NCI-H2029 treated with DMSO at 0.1 percent for 48 hours (cell line): ENCODE measurements at regions not wholly inside any gene's neighbourhood (a gene's known extent, or its start where the extent isn't known, plus 50 kb on each side); places are given as distances from the start of the nearest gene placed in this dataset.

Source experiments
- DNase-seq: peaks from one replicate; lab custom pipeline; 2025; lab: John Stamatoyannopoulos, UW

DNA sequence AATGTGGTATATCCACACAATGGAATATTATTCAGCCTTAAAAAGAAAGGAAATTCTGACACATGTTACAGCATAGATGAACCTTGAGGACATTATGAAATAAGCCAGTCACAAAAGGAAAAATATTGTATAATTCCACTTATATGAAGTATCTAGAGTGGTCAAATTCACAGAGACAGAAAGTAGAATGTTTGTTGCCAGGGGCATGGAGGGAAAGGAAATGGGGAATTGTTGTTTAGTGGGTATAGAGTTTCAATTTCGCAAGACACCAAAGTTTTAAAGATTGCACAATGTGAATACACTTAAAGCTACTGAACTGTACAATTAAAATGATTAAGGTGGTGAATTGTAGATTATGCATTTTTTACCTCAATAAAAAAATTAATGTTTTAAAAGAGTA lies 92.9 kb downstream of the TXNL1 start:
- no peak for DNase-seq

DNA sequence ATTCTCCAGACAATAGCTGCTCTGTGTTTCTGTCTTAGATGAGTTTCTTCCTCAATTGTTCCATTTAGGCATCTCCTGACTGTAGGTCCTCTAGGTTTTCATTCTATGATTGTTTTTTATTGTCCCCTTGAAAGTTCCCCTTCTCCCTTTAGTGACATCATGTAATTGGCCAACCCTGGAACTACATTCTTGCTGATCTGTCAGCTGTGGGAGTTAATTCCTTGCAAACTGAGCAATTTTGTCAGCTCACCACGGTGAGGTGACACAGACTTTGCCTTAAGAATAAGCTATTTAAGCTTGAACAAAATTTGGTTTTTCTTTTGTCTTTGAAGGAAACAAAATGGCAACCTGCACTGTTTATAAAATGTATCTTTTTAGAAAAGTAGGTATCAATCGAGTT lies 95.9 kb downstream of the TXNL1 start:
- no peak for DNase-seq

DNA sequence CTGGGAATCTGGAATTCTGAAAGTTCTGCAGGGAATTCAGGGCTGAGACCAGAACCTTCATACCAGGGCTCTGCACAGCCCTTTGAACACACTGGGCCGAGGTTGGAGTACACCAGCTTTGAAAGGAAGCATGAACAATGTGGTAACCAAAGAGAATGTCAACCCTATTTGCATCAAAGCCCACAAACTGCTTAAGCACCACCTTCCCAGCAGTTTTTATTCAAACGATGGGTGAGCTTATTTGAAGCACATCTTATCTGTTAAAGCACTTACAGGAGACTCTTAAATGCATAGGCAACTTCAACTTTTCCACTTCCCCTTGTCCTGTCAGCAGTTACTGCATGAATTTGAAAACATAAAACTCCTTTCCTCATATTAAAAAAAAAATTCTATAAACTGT lies 96.6 kb downstream of the TXNL1 start:
- no peak for DNase-seq

DNA sequence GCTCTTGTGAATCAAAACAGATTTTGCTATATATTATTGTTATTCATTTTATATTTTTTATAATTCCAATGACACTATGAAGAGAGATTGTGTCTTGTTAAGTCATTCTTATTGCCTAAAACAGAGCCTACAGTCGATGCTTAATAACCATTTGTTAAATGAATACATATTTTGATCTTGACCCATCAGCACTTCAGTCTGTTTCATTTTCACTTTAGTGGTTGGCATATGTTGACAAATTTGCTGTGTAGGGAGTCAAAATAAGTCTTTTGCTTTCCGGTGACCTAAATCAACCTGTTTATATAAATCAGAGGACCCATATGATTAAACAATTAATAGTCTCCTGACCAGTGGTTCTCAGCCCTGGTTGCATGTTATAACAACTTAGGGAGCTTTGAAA lies 97.1 kb downstream of the TXNL1 start:
- no peak for DNase-seq

DNA sequence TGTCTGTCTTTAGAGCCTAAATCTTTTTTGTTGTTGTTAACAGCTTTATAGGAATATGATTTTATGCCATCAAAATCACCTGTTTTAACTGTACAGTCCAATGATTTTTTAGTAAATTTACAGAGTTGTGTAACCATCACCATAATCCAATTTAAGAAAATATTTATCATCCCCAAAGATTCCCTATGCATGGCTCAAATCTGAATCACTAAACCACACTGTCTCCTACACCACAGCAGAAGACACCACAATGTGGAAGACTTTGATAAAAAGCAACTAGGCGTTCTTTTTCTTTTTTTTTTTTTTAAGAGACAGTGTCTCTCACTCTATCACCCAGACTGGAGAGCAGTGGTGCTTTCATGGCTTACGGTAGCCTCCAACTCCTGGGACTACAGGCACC lies 99.6 kb downstream of the TXNL1 start:
- no peak for DNase-seq

DNA sequence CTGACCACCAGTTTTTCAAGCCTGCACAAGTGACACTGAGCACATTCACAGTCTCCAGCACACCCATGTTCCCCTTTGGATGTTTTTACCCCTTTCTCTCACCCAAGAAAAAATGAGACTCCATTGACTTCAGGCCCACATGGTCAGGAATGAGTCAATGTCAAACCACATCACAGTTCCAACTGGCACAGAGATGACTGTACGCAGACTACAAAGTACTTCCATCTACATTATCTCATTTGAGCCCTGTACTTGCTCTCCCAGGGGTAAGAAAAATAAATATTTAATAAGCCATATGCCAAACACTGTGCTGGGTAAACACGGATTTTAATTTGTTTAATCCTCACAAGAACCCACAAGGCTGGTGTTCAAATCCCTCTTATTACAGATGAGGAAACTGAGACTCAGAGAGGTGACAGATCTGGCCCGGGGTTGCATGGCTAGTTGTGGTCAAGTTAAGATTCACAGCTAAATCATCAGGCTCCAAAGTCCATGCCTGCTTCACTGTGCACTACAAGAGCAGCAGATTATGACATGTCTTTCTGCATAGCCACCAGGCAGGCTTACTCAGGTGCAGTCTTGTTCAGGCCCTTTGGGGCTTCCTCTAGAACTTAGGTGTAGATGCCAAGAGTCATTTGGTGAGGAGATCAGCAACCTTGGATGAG lies 106.1 kb downstream of the TXNL1 start:
- no peak for DNase-seq

DNA sequence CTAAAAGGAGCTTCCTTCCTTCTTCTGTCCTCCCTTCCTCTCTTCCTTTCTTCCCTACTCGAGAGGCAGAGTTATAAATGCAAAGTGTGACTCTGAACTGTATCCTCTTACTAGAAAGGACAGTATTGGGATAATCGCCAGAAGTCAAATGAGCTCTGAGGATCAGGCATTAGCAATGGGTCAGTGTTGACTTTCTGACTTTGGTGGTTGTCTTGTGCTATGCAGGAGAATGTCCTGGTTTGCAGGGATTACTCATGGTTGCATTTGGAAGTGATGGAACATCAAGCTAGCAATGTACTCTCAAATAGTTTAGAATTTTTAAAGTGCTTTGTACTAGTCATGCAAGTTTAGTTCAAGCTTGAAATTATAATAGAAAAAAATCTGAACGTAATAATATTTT lies 115.6 kb downstream of the TXNL1 start:
- DNase-seq, result no peak

DNA sequence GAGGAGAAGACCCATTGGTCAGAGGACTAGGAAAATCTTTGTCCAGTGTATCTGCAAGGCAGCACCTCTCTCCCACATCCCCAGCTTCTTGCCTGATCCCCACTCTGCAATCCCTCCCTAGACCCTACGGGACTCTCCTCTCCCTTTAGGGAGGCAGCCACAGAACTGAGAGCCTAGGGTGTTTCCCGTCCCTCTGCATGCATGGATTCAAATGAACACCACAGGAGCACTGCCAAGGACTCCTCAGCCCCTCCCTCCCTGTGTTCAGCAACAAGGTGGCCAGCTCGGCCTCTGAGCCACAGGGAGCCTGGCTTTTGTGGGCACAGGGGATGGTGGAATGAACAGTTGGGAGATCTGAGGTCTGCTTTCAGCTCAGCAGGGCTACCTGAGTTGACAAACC lies 117.1 kb downstream of the TXNL1 start:
- no peak for DNase-seq

DNA sequence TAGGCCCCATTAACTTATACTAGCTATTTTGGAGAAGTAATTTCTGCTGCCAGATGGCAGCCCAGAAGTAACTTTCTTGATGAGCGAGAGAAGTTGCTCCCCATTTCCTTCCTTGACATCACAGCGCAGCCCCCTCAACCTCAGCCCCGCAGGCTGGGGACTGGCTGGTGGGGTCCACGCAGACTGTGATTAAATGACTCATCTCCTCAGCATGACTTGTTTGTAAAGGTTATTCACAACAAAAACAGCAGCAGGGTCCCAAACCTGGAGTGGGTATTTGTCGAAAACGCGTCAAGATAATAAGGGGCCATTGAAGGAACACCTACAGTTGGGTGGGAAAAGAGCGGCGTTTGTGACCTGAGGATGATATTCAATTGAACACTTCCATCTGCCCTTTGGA lies 120.6 kb downstream of the TXNL1 start:
- no peak for DNase-seq

DNA sequence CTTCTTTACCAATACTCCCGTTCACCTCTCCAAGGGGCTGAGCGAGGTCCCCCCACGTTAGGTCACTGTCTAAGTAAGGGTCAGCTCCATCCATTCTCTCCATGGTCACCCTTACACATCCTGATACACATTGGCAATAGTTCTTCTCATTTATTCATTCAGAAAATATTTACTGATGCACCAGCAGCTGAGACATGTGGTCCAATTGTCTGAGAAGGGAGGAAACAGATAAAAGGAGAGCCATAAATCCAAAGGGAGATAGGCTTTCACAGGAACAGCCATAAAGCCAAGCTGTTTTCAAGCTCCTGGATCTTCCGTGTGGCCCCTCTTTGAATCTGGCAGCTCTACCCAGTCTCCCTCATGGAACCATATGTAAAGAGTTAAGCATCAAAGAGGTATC lies 121.2 kb downstream of the TXNL1 start:
- no peak for DNase-seq

DNA sequence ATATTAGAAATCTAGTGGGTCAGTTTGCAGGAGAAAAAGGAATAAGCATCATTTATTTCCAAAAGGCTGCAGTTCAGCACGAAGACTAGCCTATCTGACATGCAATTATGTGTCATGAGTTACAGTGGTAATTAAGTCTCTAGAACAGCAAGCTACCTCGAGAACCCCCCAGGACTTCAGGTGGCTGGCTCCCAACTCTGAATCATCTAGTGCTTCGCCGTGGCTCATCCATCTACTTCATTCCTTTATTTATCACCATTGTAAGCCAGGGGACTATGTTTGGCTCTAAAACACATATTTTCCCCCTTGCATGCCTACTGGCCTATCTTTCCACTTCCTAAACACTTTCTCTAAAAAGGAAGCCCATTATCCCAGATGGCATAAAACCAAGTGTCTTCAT lies 121.6 kb downstream of the TXNL1 start:
- DNase-seq, result no peak

DNA sequence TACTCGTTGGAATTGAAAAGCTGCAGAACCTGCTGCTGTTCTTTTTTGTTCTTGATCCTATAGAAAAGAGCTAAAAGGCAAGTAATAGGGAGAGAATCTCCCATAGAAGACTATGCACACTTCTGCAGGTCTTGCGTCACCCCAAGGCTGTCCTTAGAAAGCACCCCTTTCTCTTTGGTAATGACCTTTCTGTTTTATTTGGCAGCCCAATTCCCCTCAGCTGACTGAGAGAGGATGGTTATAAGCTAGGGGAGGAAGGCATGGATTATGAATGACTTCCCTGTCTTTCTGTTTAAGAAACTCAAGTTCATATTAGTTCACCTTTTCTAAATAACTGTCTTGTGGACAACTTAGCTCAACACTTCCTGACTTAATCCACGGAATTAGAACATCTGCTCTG lies 122.9 kb downstream of the TXNL1 start:
- DNase-seq, result no peak

DNA sequence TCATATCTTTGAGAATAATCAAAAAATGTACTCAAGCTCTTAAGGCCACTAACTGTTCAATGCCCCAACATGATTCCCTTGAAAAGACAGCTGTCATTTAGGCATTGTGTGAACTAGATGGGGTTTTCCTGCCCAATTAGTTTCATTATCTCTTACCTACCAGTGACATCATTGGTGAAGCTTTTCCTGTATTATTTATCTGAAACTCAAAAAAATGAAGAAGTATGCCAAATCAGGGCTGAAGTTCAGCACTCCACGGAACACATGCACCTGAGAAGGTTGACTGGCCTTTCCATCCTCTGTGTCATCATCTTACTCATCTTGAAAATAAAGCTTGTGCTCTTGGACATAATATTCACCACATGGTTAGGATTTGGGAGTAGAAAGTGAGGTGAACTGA lies 126.4 kb downstream of the TXNL1 start:
- DNase-seq, result no peak

DNA sequence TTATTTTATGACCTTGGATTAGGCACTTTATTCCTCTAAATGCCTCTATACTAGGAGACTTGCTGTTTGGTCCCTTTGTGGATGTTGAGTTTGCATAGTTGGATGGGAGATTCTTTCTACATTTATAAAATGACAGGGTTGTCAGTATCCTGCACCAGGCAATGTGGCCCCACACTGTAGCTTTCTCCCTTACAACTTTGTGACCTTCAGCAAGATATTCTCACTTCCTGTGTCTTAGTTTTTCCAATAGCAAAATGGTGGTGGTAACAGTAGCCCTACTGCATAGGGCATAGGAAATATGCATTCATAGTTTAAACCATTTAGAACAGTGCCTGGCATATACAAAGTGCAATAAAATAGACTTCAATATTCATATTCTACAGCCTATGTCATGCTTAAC lies 128.3 kb downstream of the TXNL1 start:
- no peak for DNase-seq

DNA sequence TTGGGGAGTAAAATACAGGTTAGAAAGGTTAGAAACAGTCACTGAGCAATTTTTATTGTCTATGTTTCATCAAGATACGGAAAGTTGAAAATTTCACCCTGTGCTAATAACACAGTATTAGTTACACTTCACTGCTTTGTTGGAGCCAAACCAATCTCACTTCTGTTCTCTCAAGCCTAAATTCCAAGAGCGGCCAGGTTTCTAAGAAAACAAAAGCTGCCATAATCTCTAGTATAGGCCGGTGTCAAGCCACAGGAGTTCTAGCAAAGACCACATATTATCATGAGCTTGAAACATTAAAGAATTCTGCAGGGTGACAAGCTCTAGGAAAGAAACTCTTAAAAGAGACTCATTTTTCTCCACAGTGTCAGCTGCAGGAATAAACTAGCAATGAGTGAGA lies 128.7 kb downstream of the TXNL1 start:
- DNase-seq, result no peak

DNA sequence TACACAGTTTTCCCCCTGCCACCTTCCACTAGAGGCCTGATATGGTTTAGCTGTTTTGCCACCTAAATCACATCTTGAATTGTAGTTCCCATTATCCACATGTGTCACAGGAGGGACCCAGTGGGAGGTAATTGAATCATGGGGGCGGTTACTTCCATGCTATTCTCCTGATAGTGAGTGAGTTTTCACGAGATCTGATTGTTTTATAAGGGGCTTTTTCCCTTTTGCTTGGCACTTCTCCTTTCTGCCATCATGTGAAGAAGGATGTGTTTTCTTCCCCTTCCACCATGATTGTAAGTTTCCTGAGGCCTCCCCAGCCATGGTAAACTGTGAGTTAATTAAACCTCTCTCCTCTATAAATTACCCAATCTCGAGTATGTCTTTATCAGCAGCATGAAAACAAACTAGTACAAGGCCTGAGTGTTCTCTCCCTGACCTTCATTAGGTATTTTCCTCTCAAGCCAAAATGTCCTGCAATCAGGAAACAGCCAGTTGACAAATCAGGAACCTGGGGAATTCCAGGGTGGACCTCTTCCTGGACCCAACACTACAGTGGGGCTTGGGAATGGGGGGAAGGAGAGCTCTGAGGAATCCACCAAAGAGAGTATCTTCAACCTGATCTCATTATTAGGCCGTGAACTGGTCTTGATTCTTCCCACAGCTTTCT lies 129.9 kb downstream of the TXNL1 start:
- no peak for DNase-seq

DNA sequence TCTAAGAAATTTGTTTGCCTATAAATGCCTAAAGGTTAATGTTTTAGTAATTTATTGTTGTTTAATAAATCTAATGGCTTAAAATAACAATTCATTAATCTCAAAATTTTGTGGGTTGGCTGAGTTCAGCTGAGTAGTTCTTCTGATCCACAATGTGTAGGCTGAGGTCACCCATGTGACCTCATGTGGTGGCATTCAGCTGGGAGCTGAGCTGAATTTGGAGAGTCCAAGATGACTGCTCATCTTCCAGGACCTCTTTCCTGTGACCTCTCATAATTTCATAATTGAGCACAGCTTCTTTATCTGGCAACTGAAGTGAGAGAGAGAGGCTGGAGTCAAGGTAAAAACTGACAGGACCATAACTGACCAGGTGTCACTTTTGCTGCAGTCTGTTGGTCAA lies 132.4 kb downstream of the TXNL1 start:
- DNase-seq, result no peak

DNA sequence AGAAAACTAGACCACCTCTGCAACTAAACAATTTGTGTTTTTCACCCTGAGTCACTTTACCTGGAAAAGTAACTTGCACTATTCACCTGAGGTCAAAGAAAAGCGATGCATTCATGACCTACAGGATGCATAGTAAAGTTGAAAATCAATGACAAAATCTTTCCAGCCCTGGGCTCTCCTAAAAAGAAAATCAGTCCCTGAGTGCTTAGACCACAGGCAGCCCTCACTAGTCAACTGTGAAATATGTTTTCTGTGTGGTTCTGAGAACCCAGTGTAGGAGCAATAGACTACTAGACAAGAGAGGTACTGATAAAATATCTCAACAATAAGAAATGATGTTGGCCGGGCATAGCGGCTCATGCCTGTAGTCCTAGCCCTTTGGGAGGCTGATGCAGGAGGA lies 133.1 kb downstream of the TXNL1 start:
- DNase-seq, result no peak

DNA sequence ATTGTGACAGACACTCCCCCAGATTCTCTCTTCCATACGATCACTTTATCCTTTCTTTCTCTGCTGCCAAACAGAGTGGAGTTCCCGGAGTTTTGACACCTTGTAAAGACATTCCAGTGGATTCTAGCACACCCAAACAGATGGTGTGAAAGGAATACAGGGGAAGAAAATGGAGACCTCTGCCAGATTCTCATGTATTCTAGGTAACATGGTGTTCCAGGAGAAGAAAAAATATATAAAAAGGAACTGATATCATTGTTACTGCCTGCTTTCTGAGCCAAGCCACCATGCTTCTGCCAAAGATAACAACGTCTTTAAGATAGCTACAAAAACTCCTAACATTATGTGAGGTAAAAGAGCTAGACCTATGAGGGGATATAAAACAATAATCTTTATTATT lies 136.5 kb downstream of the TXNL1 start:
- no peak for DNase-seq

DNA sequence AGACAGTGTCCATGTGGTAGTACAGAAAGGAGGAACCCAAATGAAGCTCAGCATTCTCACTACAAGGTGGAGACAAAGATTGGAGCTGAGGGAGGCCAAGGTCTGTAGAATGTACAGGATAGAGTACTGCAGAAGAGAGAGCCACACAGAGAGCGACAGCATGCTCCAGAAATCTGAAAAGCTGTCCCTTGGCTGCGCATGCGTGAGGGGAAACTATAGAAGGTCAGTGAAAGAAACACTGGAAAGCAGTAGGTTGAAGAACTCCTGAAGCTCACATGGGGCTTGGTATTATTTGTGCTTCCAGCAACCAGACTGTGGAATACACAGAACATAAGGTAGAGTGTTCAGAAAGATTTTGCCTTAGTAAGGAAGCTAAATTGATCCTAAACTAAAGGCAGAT lies 142.5 kb downstream of the TXNL1 start:
- DNase-seq, result no peak

DNA sequence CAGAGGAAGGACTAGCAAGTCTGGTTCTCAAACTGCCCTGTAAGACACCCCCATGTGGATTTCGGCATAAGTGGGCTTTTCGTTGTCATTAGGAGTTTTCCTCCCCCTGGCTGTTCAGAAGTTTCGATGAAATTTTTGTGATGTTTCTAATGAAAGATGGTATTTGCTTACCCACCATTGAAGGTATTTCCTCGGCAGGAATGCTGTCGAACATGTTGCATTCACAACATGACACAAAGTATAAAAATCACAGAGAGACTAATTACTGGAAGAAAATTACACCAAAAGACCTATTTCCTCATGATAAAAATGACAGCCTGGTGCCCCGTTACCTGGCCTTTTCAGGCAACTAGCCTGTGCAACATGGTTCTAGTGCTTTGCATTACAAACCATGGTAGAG lies 144.9 kb downstream of the TXNL1 start:
- DNase-seq, result no peak

DNA sequence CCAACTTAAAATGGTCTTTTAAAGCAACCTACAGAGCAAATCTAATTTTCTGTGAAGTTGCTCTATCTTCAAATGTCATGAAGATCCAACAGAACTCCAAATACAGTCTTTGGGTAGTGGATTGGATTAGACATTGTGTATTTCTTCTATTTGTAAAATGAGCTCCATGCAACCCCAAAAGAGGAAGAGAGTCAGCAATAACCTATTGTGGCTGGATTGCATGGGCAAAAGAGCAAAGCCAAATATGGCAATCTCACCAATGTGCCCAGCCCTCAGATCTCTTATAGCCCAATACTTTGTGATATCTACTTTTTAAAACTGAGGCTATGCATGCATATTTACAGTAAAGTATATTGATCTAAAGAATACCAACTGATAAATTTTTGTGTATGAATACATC lies 146.3 kb downstream of the TXNL1 start:
- no peak for DNase-seq

DNA sequence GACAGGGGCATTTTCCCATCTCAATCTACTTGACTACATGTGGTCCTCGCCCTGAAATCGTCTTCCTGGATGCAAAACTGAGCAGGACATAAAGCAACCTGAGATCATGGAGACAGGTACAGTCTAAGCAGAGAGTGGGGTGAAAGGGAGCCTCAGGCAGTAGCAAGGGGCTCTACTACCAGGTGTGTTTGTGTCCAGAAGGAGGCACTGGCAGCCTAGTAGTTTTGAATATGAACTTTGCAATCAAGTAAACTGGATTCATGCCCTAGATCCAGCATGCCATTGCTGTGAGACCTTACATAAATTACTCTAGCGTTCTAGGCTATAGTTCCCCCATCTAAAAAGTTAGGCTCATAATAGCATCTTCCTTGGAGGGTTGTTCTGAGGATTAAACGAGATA lies 147.4 kb downstream of the TXNL1 start:
- DNase-seq, result no peak

DNA sequence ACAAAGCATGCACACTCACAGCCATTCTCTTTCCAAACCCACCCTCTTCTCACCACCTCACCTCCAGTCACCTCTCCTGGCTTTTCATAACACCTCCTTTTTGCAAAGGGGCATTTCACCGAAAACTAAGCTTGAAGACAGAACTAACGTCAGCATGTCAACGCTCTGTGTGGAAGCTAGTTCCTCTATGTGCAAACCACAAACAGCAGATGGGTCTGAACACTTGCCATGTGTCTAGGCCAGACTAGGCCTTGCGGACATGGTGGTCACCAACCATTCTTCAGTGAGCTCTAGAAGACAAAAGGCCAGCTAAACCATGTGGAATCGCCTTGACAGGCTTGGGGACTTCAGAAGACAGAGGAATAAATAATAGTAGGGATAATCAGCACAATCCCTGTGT lies 148.5 kb downstream of the TXNL1 start:
- no peak for DNase-seq
